ENCODE measurements at regions not wholly inside any gene's neighbourhood (a gene's known extent, or its start where the extent isn't known, plus 50 kb on each side); places are given as distances from the start of the nearest gene placed in this dataset.

DNA sequence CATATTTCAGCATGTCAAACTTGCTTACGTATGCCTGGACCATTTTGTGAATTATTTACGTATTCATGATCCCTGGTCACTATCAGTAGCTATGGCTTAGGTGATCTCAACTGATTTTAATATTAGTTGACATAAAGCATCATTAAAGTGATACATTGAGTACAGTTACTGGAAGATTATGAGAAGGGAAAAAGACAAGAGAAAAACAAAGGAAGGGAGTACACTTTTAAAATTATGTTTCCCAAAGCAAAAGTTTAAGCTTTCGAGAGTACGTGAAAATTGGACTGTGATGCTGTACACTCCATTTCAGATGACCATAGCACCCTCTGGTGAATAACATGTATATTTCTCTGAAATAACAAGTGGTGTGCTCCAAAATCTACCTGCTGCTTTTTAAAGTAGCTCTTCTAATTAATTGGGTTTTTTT lies 215.0 kb upstream of the HSF2 start:
- no peak for TF ChIP-seq POLR2A (IDR thresholded peaks at IDR 0.05; ENCODE audit: low read length)
- no peak for TF ChIP-seq GATA1 (IDR thresholded peaks at IDR 0.05; ENCODE audit: low read depth, low read length)

Measured in erythroblast (primary cell).